ENCODE measurements at regions not wholly inside any gene's neighbourhood (a gene's known extent, or its start where the extent isn't known, plus 50 kb on each side); places are given as distances from the start of the nearest gene placed in this dataset.

- TF ChIP-seq CTCF (IDR thresholded peaks at IDR 0.05; ENCODE audit: low read depth, low read length, poor library complexity, severe bottlenecking) (no peak), EZH2phosphoT487 (IDR thresholded peaks at IDR 0.05; ENCODE audit: borderline replicate concordance, low read length) (no peak)
These were observed 277.4 kb downstream of the TNS1 start for GRCh38 chr2:217725409-217725808.

Measured in DOHH2 (cell line).